Upper lobe of left lung (tissue), 4 donors: ENCODE measurements at regions not wholly inside any gene's neighbourhood (a gene's known extent, or its start where the extent isn't known, plus 50 kb on each side); places are given as distances from the start of the nearest gene placed in this dataset.

Experiments
- CTCF ChIP-seq, 6 experiments: fragments of 450-650 bp in 4 of 6; fragments of 200-600 bp in 2 of 6; sonication (generic) in 2 of 6; IDR thresholded peaks; one replicate each; pipeline ENCODE4 v1.5.1; 2016 to 2019; ENCODE audit warnings: antibody characterized with exemption in 6 of 6
- EP300 ChIP-seq, 4 donors: sonication (generic); formaldehyde crosslinking; IDR thresholded peaks; one replicate each; pipeline ENCODE4 v1.5.1; 2017; ENCODE audit warnings: antibody characterized with exemption in 4 of 4, control low read depth in 2 of 4
- POLR2A ChIP-seq, 4 donors: fragments of 450-650 bp; IDR thresholded peaks; one replicate each; pipeline ENCODE4 v1.5.1; 2016 to 2017; ENCODE audit warnings: antibody characterized with exemption in 4 of 4, mild to moderate bottlenecking in 2 of 4

DNA sequence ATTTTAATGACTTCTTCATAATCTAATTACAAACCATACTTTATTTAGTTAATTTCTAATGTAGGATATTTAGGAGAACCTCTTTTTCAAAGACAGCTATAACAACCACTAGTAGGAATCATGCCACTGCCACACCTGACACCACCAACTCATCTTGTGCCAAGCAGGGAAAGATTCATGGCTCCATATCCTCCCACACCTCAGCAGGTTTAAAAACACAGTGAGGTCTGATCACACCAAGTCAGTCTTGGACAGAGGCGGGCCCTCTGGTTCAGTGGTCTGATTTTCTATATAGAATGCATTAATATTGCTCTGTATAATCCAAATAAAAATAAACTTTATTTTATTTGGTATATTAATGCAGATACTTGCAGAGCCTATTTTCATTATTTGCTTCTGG, 227.7 kb upstream of the TTC29 start:
- TF ChIP-seq CTCF (IDR thresholded peaks at IDR 0.05) (no peak), POLR2A (IDR thresholded peaks at IDR 0.05) (no peak), EP300 (IDR thresholded peaks at IDR 0.05) (no peak)
